HEK293 (cell line): ENCODE measurements at regions not wholly inside any gene's neighbourhood (a gene's known extent, or its start where the extent isn't known, plus 50 kb on each side); places are given as distances from the start of the nearest gene placed in this dataset.

Source experiments
- CTCF ChIA-PET: fragments of 350-600 bp; formaldehyde crosslinking; extraction: SDS; loops from one replicate; lab custom pipeline; 2021; ENCODE audit warnings: antibody characterized with exemption; lab: Yijun Ruan, JAX
- POLR2A ChIA-PET: fragments of 300-600 bp; formaldehyde crosslinking; extraction: SDS; loops from one replicate; lab custom pipeline; 2020; ENCODE audit warnings: antibody characterized with exemption, inconsistent platforms; lab: Yijun Ruan, JAX
- H3K27ac ChIP-seq: fragments of 200-500 bp; sonication (Bioruptor generic); 2 replicates; pipeline ENCODE4 v1.5.1; 2014; ENCODE audit warnings: low read depth, low read length, control low read depth, inconsistent platforms; ENCODE audit errors: extremely low read depth
- H3K36me3 ChIP-seq, 2 experiments: fragments of 200-500 bp in 1 of 2; sonication (Bioruptor generic) in 1 of 2; 1 replicate in 1 of 2; 2 replicates in 1 of 2; pipeline ENCODE4 v1.5.1; 2014 to 2017; ENCODE audit warnings: inconsistent platforms in 2 of 2, low read length in 2 of 2; ENCODE audit not compliant: control insufficient read depth in 2 of 2, insufficient read depth in 1 of 2
- H3K4me1 ChIP-seq: fragments of 200-500 bp; sonication (Bioruptor generic); 2 replicates; pipeline ENCODE4 v1.5.1; 2014; ENCODE audit warnings: mild to moderate bottlenecking, low read length, inconsistent platforms; ENCODE audit not compliant: control insufficient read depth, insufficient read depth
- H3K4me3 ChIP-seq: 2 replicates; pipeline ENCODE4 v1.5.1; 2011; ENCODE audit warnings: low read depth, mild to moderate bottlenecking, control low read depth, low read length, moderate library complexity
- H3K9me3 ChIP-seq: fragments of 200-500 bp; sonication (Bioruptor generic); 2 replicates; pipeline ENCODE4 v1.5.1; 2014; ENCODE audit warnings: low read depth, low read length, inconsistent platforms; ENCODE audit not compliant: control insufficient read depth, insufficient read depth
- EGR2 ChIP-seq: fragments of 450-650 bp; formaldehyde crosslinking; IDR thresholded peaks from 2 replicates; pipeline ENCODE4 v1.5.1; 2016; ENCODE audit warnings: low read depth, missing biosample characterization, missing genetic modification characterization
- HOXA7 ChIP-seq: sonication (generic); formaldehyde crosslinking; IDR thresholded peaks from 2 replicates; pipeline ENCODE4 v1.8.1; 2022; ENCODE audit warnings: missing genetic modification reagents, borderline replicate concordance
- PRDM2 ChIP-seq: fragments of 450-650 bp; formaldehyde crosslinking; IDR thresholded peaks from 2 replicates; pipeline ENCODE4 v1.5.1; 2016; ENCODE audit warnings: missing biosample characterization, missing genetic modification characterization, borderline replicate concordance
- SETDB1 ChIP-seq: IDR thresholded peaks from one replicate; pipeline ENCODE4 v1.6.1; 2017; ENCODE audit warnings: mild to moderate bottlenecking, low read length, moderate library complexity, mixed read lengths; ENCODE audit not compliant: insufficient read length
- SP7 ChIP-seq: fragments of 450-650 bp; formaldehyde crosslinking; IDR thresholded peaks from 2 replicates; pipeline ENCODE4 v1.5.1; 2016; ENCODE audit warnings: missing biosample characterization, missing genetic modification characterization
- TCF7L2 ChIP-seq: IDR thresholded peaks from 2 replicates; pipeline ENCODE4 v1.6.1; 2011; ENCODE audit warnings: low read depth, mild to moderate bottlenecking, inconsistent platforms, low read length, moderate library complexity, borderline replicate concordance
- ZBTB26 ChIP-seq: fragments of 450-650 bp; formaldehyde crosslinking; optimal IDR thresholded peaks from 2 replicates; pipeline ENCODE3; 2016; ENCODE audit warnings: missing biosample characterization, mild to moderate bottlenecking, missing genetic modification characterization
- ZBTB6 ChIP-seq: fragments of 450-650 bp; formaldehyde crosslinking; IDR thresholded peaks from 2 replicates; pipeline ENCODE4 v1.5.1; 2017; ENCODE audit warnings: missing biosample characterization, missing genetic modification characterization
- ZNF132 ChIP-seq: fragments of 450-650 bp; formaldehyde crosslinking; IDR thresholded peaks from 2 replicates; pipeline ENCODE4 v1.5.1; 2017; ENCODE audit warnings: missing biosample characterization, missing genetic modification characterization, borderline replicate concordance
- ZNF16 ChIP-seq: fragments of 450-650 bp; formaldehyde crosslinking; IDR thresholded peaks from 2 replicates; pipeline ENCODE4 v1.5.1; 2016; ENCODE audit warnings: low read depth, missing biosample characterization, missing genetic modification characterization
- ZNF174 ChIP-seq: fragments of 450-650 bp; formaldehyde crosslinking; IDR thresholded peaks from 2 replicates; pipeline ENCODE4 v1.5.0; 2017; ENCODE audit warnings: missing biosample characterization, mild to moderate bottlenecking, missing genetic modification characterization
- ZNF221 ChIP-seq: fragments of 450-650 bp; formaldehyde crosslinking; IDR thresholded peaks from 2 replicates; pipeline ENCODE4 v1.5.1; 2017; ENCODE audit warnings: missing biosample characterization, missing genetic modification characterization, borderline replicate concordance
- ZNF239 ChIP-seq: fragments of 450-650 bp; formaldehyde crosslinking; IDR thresholded peaks from 2 replicates; pipeline ENCODE4 v1.5.1; 2016; ENCODE audit warnings: missing biosample characterization, missing genetic modification characterization
- ZNF37A ChIP-seq: fragments of 450-650 bp; IDR thresholded peaks from 2 replicates; pipeline ENCODE4 v1.5.1; 2018; ENCODE audit warnings: missing biosample characterization, missing genetic modification characterization
- ZNF391 ChIP-seq: fragments of 450-650 bp; formaldehyde crosslinking; IDR thresholded peaks from 2 replicates; pipeline ENCODE4 v1.5.1; 2016; ENCODE audit warnings: low read depth, missing biosample characterization, missing genetic modification characterization, borderline replicate concordance
- ZNF548 ChIP-seq: fragments of 450-650 bp; formaldehyde crosslinking; IDR thresholded peaks from 2 replicates; pipeline ENCODE4 v1.5.1; 2016; ENCODE audit warnings: missing biosample characterization, missing genetic modification characterization
- ZNF571 ChIP-seq: fragments of 450-650 bp; formaldehyde crosslinking; IDR thresholded peaks from 2 replicates; pipeline ENCODE4 v1.5.0; 2017; ENCODE audit warnings: missing biosample characterization, missing genetic modification characterization
- ZNF76 ChIP-seq: fragments of 450-650 bp; formaldehyde crosslinking; IDR thresholded peaks from 2 replicates; pipeline ENCODE4; 2016; ENCODE audit warnings: low read depth, missing biosample characterization, missing genetic modification characterization, borderline replicate concordance
- ZNF791 ChIP-seq: fragments of 450-650 bp; formaldehyde crosslinking; IDR thresholded peaks from 2 replicates; pipeline ENCODE4 v1.5.1; 2016; ENCODE audit warnings: missing biosample characterization, missing genetic modification characterization
- ZNF830 ChIP-seq: fragments of 450-650 bp; IDR thresholded peaks from 2 replicates; pipeline ENCODE4 v1.5.0; 2018; ENCODE audit warnings: missing biosample characterization, missing genetic modification characterization, low read depth, mild to moderate bottlenecking, moderate library complexity

GRCh38 chr11:122046438-122046837, 69.6 kb downstream of the BLID start (continued):
- TF ChIP-seq ZBTB26 (tag by site-specific recombination) (no peak), HOXA7 (CRISPR knock-in tag) (no peak), SP7 (tag by site-specific recombination) (no peak), ZNF132 (tag by site-specific recombination) (no peak)

GRCh38 chr11:122045181-122045586, 70.8 kb downstream of the BLID start:
- no peaks in the 10 kb centered on the region for H3K36me3 ChIP-seq
- H3K27ac ChIP-seq: no peak overlapping the region
- CTCF ChIA-PET: interaction anchor here (1.2 to 1.6 kb wide), 2 partner anchors 29 to 157 kb away, joined by 3 read pairs; no protein-coding TSS in a partner anchor
- no peak for TF ChIP-seq ZNF174 (tag by site-specific recombination)
- TF ChIP-seq ZNF221: no peak
- no peak for TF ChIP-seq ZNF37A
- TF ChIP-seq ZBTB6 (tag by site-specific recombination): no peak
- TF ChIP-seq ZNF239: no peak
- no peak for TF ChIP-seq PRDM2 (tag by site-specific recombination)
- no peak for TF ChIP-seq SETDB1
- no peak for TF ChIP-seq ZNF791 (tag by site-specific recombination)
- no peak for TF ChIP-seq ZNF16
- no peak for TF ChIP-seq ZNF571 (tag by site-specific recombination)
- TF ChIP-seq ZNF391: no peak
- TF ChIP-seq TCF7L2: no peak
- TF ChIP-seq ZNF548 (tag by site-specific recombination): no peak
- TF ChIP-seq EGR2 (tag by site-specific recombination): no peak
- TF ChIP-seq ZNF830 (tag by site-specific recombination): no peak
- no peak for TF ChIP-seq ZNF76 (tag by site-specific recombination)
- H3K4me3 ChIP-seq: no peak overlapping the region
- POLR2A ChIA-PET: no interaction called here
- H3K4me1 ChIP-seq: no peaks in the 10 kb centered on the region
- H3K9me3 ChIP-seq: no peaks in the 10 kb centered on the region
